Mesothelial cell of epicardium (in vitro differentiated cells): ENCODE measurements at regions not wholly inside any gene's neighbourhood (a gene's known extent, or its start where the extent isn't known, plus 50 kb on each side); places are given as distances from the start of the nearest gene placed in this dataset.

Source experiments
- DNase-seq, 2 experiments: peaks; one replicate each; pipeline ENCODE4 v3.0.0; 2021; ENCODE audit warnings: low spot score in 2 of 2; ENCODE audit not compliant: unreplicated experiment in 2 of 2
- H3K27ac Mint-ChIP-seq: 2 replicates; pipeline ENCODE4 v1.8.0; 2021; ENCODE audit warnings: mixed read lengths
- H3K27me3 Mint-ChIP-seq: 2 replicates; pipeline ENCODE4 v1.8.0; 2021; ENCODE audit warnings: low read depth, mixed read lengths
- H3K36me3 Mint-ChIP-seq: 2 replicates; pipeline ENCODE4 v1.8.0; 2021; ENCODE audit warnings: mixed read lengths
- H3K4me1 Mint-ChIP-seq: 2 replicates; pipeline ENCODE4 v1.8.0; 2021; ENCODE audit warnings: mixed read lengths
- H3K4me3 Mint-ChIP-seq: 2 replicates; pipeline ENCODE4 v1.8.0; 2021; ENCODE audit warnings: mild to moderate bottlenecking, moderate library complexity, mixed read lengths
- H3K9me3 Mint-ChIP-seq: 2 replicates; pipeline ENCODE4 v1.8.0; 2021; ENCODE audit warnings: mixed read lengths
- TF ChIP-seq, protein P1 (sequence below): fragments of 200-600 bp; sonication (generic); IDR thresholded peaks from one replicate; pipeline ENCODE4 v1.5.0; 2021; ENCODE audit warnings: antibody characterized with exemption; ENCODE audit not compliant: unreplicated experiment

DNA sequence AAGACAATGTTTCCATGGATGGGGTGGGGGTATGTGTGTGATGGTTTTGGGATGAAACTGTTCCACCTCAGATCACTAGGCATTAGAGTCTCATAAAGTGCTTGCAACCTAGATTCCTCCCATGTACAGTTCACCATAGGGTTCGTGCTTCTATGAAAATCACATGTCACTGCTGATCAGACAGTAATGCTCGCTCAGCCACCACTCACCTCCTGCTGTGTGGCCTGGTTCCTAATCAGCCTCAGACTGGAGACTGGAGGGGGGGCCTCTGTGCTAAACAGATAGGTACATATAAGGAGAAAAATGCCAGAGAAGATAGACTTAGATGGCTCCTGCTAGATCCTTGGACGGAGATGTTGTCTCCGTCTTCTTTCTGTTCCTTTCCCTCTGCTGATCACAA, 1296.9 kb upstream of the SEL1L start:
- H3K27ac Mint-ChIP-seq: no peak overlapping the region
- DNase-seq: no peak
- H3K27me3 Mint-ChIP-seq: peaks cover 21% of the 10 kb centered on the region
- no peaks in the 10 kb centered on the region for H3K36me3 Mint-ChIP-seq
- no peaks in the 10 kb centered on the region for H3K4me1 Mint-ChIP-seq
- TF ChIP-seq, protein P1, sequence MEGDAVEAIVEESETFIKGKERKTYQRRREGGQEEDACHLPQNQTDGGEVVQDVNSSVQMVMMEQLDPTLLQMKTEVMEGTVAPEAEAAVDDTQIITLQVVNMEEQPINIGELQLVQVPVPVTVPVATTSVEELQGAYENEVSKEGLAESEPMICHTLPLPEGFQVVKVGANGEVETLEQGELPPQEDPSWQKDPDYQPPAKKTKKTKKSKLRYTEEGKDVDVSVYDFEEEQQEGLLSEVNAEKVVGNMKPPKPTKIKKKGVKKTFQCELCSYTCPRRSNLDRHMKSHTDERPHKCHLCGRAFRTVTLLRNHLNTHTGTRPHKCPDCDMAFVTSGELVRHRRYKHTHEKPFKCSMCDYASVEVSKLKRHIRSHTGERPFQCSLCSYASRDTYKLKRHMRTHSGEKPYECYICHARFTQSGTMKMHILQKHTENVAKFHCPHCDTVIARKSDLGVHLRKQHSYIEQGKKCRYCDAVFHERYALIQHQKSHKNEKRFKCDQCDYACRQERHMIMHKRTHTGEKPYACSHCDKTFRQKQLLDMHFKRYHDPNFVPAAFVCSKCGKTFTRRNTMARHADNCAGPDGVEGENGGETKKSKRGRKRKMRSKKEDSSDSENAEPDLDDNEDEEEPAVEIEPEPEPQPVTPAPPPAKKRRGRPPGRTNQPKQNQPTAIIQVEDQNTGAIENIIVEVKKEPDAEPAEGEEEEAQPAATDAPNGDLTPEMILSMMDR: no peak
- H3K9me3 Mint-ChIP-seq: no peaks in the 10 kb centered on the region
- H3K4me3 Mint-ChIP-seq: no peak overlapping the region

DNA sequence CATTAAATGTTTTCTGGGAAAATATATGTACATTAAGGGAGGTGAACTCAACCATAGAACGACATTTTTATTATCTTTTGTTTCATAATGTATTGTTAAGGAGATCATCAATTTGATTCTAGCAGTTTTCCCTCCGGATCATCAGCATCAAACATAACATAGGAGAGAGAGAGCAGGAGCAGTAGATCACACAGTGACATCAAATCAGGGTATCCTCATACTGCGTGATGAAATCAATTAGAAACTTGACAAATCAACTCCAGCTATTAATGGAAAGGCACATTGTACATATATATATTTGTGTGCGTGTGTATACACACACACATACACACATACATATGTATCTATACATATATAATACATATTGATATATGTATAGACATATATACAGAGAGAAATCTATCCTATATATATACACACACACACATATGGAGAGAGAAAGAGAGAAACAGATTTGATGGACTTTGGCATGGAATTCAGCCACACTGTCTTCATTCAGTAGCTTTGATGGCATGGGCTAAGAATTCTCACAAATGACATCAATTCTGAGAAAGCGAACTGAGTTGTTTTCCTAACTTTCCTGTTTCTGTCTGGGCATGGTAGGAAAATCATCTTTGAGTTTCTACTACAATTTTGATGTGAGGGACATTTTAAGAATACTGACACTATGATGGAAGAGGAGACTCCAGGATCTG, 1302.8 kb upstream of the SEL1L start:
- DNase-seq: no peak
- Mint-ChIP-seq H3K27me3 (peaks cover 45% of the 10 kb centered on the region), H3K9me3 (no peaks in the 10 kb centered on the region), H3K36me3 (no peaks in the 10 kb centered on the region), H3K27ac (no peak overlapping the region), H3K4me1 (no peaks in the 10 kb centered on the region), H3K4me3 (no peak overlapping the region)
- TF ChIP-seq, protein P1: no peak

DNA sequence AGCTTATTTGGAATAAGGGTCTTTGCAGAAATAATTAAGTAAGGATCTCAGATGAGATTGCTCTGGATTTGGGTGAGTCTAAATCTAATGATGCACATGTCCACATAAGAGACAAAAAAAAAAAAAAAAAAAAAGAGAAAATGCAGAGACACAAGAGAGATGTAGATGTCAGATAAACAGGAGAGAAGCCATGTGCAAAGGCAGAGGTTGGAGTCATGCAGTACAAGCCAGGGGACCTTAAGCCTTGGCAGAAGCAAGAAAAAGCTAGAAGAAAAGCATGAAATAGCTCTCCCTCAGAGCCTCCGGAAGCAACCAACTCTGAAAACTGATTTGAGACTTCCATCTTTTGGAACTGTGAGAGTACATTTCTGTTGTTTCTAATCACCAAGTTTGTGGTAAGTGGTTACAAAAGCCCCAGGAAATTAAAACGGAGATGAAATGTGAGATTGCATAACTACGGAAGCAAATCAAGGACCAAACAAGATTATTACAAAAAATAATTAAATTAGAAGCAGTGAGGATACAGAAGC, 1304.0 kb upstream of the SEL1L start:
- TF ChIP-seq, protein P1: no peak
- no peaks in the 10 kb centered on the region for H3K4me1 Mint-ChIP-seq
- no peak for DNase-seq
- H3K36me3 Mint-ChIP-seq: no peaks in the 10 kb centered on the region
- H3K9me3 Mint-ChIP-seq: no peaks in the 10 kb centered on the region
- no peak overlapping the region for H3K4me3 Mint-ChIP-seq
- peaks cover 37% of the 10 kb centered on the region for H3K27me3 Mint-ChIP-seq
- no peak overlapping the region for H3K27ac Mint-ChIP-seq

DNA sequence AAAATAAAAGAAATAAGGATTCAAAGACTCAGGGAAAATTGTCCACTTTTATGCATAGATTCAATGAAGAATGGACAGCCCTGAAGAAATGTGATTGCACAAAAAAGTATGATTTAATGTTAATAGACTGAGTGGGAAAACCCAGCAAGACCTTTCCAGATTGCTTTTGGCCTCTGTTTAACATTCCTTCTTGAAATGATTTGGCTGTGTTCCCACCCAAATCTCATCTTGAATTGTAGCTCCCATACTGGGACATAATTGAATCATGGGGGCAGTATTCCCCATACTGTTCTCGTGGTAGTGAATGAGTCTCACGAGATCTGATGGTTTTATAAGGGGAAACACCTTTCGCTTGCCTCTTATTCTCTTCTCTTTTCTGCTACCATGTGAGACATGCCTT, 1316.9 kb upstream of the SEL1L start:
- H3K4me1 Mint-ChIP-seq: peaks cover 32% of the 10 kb centered on the region
- no peak overlapping the region for H3K27ac Mint-ChIP-seq
- H3K27me3 Mint-ChIP-seq: peaks cover 15% of the 10 kb centered on the region
- TF ChIP-seq, protein P1: no peak
- H3K9me3 Mint-ChIP-seq: peaks cover 14% of the 10 kb centered on the region
- H3K4me3 Mint-ChIP-seq: no peak overlapping the region
- H3K36me3 Mint-ChIP-seq: peaks cover 6% of the 10 kb centered on the region
- DNase-seq: no peak

DNA sequence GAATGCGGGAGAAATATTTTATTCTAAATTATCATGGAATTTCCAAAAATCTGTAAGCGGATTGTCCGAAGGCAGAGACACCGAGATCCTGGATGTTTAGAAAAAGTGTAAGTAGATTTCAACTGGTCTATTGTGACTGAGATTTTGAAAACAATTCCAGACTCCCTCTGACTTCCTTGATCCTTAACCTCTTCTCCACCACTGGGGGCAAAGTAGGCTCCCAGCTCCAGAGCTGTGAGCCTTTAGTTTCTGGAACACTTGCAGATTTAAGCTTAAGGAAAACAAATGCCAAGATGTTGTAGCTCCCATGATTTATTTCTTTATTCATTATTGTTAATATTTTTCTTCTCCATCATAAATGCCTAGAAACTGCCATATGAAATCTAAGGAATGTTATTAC, 1320.5 kb upstream of the SEL1L start:
- H3K36me3 Mint-ChIP-seq: peaks cover 5% of the 10 kb centered on the region
- peaks cover 23% of the 10 kb centered on the region for H3K27me3 Mint-ChIP-seq
- peaks cover 47% of the 10 kb centered on the region for H3K4me1 Mint-ChIP-seq
- H3K9me3 Mint-ChIP-seq: peaks cover 9% of the 10 kb centered on the region
- no peak for DNase-seq
- TF ChIP-seq, protein P1: no peak
- H3K27ac Mint-ChIP-seq: no peak overlapping the region
- H3K4me3 Mint-ChIP-seq: no peak overlapping the region
